Inferior parietal cortex (tissue), 1 donor: ENCODE measurements at regions not wholly inside any gene's neighbourhood (a gene's known extent, or its start where the extent isn't known, plus 50 kb on each side); places are given as distances from the start of the nearest gene placed in this dataset.
A peak's percentile ranks its signal among the peaks of the same experiment; 100 is the strongest.

Experiments
- DNase-seq: peaks from one replicate; pipeline ENCODE4 v3.0.0-alpha.2; 2016; ENCODE audit errors: extremely low spot score

DNA sequence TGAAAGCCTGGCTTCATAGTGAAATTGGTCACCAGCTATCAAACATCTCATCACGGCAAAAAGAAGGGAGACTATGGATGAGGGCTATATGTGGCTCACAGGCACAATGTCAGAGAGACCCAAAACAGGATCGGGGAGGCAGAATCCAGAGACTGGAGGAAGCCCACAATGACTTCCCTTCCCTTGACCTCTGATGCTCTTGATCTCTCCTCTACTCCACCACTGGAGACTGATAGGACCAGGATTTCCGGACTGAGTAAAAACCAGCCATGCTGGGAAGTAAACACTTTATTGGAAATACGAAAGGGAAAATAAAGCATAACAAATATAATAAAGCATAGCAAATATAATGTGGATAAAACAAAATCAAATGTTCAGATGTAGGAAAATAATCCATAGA, 597.3 kb downstream of the UTRN start:
- no peak for DNase-seq

DNA sequence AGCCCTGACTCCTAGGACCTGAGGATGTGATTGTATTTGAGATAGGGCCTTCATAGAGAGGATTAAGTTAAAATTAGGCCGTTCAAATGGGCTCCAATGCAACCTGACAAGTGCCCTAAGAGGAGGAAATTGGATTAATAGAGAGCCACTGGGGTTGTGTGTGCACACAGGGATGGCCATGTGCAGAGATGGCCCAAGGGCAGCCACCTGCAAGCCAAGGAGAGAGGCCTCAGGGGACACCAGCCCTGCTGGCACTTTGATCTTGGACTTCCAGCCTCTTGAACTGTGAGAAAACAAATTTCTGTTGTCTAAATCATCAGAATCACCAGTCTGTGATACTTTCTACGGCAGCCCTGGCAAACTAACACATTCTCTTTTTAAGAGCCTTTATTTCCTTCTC, 598.8 kb downstream of the UTRN start:
- DNase-seq, result no peak

GRCh38 chr6:144885817-144886216, 600.7 kb downstream of the UTRN start:
- DNase-seq, result no peak

DNA sequence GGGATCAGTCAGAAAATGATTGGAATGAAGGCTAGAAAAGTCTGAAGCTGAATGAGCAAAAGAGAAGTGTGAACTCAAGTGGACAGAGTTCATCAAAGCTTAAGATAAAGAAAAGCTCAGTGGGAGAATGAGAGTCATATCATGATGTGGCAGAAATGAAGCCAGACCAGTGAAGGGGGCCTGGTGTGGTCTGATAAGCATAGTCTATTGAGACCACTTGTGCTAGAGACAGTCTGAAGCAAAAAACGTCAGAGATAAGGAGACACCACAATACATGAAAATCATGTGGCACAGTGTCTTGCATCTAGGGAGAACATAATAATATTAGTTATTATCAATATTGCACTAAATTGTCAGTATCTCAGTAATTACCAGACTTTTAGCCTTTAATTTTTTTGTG, 601.5 kb downstream of the UTRN start:
- DNase-seq, result peak; percentile 27

DNA sequence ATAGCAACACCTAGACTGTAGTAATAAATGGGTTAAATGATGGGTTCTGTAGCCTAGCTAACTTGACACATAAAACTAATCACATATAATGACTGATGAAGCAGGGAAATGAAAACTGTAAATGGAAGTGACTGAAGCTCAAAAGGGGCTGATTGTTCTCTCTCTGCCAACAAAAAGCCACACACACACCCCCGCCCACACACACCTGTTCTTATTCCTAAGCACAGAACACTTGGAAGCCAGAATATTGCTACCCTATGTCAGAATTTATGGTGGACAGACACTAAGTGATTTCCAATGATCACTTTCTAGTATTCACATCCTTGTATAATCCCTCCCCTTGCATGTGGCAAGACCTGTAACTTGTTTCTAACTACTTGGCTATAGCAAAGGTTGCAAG, 603.5 kb downstream of the UTRN start:
- DNase-seq, result no peak

DNA sequence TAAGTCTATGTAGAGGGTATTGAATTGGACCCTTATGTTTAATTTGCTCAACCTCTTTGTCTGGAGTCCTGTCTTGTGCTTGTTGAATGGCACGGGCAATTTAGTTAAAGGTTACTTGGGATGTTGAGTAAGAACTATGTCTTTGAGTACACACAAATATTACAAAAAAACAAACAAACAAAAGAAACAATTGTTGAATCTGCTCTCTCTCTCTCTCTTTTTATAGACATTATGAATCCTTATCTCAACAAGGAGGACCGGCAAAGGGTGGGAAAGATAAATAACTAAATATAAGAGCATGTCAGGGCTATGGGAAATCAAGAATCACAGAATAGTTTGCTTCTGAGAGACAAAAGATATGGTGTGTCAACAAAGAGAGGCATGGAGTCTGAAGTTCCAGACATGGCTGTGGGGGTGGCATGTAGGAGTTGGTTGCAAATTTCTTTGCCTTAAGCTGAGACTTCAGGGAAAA, 608.6 kb downstream of the UTRN start:
- DNase-seq, result no peak

DNA sequence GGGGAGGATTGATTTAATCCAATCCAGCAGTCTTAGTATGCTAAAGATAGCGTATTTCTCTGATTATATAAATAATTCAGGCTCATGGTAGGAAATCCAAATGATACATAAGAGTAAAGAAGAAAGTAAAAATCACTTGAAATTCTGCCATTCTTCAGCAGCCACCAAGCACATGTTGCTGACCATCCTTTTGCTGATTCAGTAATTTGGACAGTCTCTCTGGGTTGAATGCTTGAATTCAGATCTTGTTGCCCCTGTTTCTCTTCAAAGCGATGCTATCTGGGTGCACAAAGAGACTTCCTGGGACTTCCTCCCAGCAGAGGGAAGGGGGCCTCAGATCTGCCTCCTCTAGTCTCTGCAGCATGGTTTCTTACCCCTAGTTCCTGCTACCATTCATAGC, 609.1 kb downstream of the UTRN start:
- no peak for DNase-seq

- no peak for DNase-seq
Observed at GRCh38 chr6:144895313-144896278, 610.5 kb downstream of the UTRN start.

DNA sequence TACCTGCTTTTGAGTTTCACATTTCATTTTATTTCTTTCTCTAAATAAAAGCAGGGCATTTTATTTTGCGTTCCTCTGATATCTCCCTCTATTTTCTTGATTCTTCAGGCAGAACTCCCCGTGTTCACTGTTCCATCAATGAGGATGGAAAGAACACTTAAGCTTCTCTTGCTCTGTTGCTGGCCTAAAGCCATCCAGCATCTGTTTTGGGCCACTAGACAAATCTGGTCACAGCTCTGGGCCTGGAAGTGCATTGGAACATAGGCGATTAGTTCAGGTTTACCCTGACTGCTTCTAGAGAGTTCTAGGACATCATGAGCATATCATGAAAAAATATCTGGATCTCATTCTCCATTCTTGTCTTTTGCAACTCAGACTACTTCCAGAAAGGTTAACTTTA, 611.2 kb downstream of the UTRN start:
- no peak for DNase-seq

GRCh38 chr6:144896871-144897270, 611.7 kb downstream of the UTRN start:
- DNase-seq, result no peak

DNA sequence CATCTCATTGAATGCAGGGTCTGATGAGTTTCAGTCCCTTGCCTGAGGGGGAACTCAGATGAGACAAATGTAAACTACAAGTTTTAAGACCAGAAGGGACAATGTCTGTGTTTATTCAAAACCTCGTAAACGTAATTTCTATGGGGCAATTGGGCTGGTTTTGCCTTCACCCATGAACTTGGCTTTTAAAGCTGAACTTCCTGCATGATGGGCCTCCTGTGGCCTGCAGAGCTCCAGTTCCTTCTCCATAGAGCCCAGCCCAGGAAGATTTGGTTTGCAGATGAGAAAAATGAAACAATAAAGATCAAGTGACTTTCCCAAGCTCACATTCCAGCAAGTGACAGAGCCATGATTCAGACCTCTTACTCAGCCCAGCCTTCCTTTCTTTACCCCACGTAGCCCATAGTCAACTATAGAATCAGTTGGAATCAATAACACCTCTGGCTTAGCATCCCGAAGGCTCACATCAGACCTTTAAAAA, 612.3 kb downstream of the UTRN start:
- DNase-seq, result no peak

DNA sequence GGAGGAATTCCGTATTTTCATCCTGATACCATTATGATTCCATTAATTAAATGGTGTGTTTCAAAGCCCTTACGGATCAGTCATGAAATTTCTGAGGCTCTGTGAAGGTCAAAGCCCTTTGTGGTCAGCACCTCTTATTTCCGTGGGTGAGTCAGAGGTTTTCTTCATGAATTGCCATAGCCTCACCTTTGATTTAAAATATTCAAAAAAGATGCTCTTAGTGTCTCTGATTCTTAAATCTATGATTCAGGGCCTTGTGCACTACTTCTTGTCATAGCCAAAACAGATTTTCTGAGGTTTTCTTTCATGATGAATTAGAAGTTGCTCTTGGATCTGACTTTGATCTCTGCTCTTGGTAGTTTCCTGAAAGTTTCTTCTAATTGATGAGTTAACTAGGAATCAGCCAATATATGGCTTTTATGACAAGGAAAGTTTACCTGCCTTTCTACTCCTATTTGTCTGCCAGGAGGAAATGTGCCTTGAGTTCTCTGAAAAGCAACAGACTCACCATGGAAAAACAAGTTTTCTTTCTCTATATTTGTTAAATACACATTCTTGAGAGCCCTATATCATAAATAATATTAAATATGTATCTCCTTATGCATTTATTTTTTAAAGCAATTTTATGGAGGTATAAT, 613.0 kb downstream of the UTRN start:
- no peak for DNase-seq

- no peak for DNase-seq
Observed at GRCh38 chr6:144898741-144899140, 613.6 kb downstream of the UTRN start.

DNA sequence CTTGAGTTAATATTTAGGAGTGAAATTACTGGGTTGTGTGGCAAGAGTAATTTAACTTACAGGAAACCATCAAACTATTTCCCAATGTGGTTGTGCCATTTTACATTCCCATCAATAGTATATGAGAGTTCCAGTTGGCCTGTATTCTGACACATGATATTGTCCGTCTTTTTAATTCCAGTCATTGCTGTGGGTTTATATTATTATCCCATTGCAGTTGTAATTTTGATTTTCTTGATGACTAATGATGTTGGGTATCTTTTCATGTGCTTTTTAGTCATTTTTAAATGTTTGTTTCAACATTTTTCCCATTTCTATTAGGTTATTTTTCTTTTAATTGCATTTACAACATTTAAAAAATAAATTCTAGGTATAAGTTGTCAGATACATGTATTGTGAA, 614.0 kb downstream of the UTRN start:
- DNase-seq, result no peak

GRCh38 chr6:144901412-144901811, 616.3 kb downstream of the UTRN start:
- DNase-seq, result no peak

GRCh38 chr6:144908004-144908403, 622.9 kb downstream of the UTRN start:
- DNase-seq, result no peak

GRCh38 chr6:144909753-144910285, 624.7 kb downstream of the UTRN start:
- DNase-seq, result no peak

- no peak for DNase-seq
Observed at GRCh38 chr6:144911322-144911721, 626.2 kb downstream of the UTRN start.

GRCh38 chr6:144912474-144912873, 627.3 kb downstream of the UTRN start:
- DNase-seq, result no peak

- DNase-seq, result no peak
Observed at GRCh38 chr6:144918073-144918472, 632.9 kb downstream of the UTRN start.

- no peak for DNase-seq
Observed at GRCh38 chr6:144919560-144919959, 634.4 kb downstream of the UTRN start.

GRCh38 chr6:144920391-144920961, 635.3 kb downstream of the UTRN start:
- no peak for DNase-seq
